Gastrocnemius medialis (tissue), 4 donors: ENCODE measurements at regions not wholly inside any gene's neighbourhood (a gene's known extent, or its start where the extent isn't known, plus 50 kb on each side); places are given as distances from the start of the nearest gene placed in this dataset.

ENCODE experiments used
- ATAC-seq, 2 donors: fragments of 150-250 bp; one replicate each; pipeline ENCODE4 v1.9.1; 2016
- DNase-seq, 2 donors: peaks; one replicate each; pipeline ENCODE4 v3.0.0-alpha.2; 2019
- H3K27ac ChIP-seq, 4 donors: fragments of 200-600 bp; sonication (generic); 1 replicate in 1 of 4; 2 replicates in 3 of 4; pipeline ENCODE4 v1.5.1; 2016 to 2018; ENCODE audit warnings: mild to moderate bottlenecking in 2 of 4, moderate library complexity in 1 of 4
- H3K27me3 ChIP-seq, 3 donors: fragments of 200-600 bp; sonication (generic) in 2 of 3; 1 replicate in 1 of 3; 2 replicates in 2 of 3; pipeline versions ENCODE4 v1.5.1 to v1.6.0; 2016 to 2019; ENCODE audit warnings: mild to moderate bottlenecking in 1 of 3, moderate library complexity in 1 of 3
- H3K36me3 ChIP-seq, 2 donors: fragments of 200-600 bp; sonication (generic) in 1 of 2; one replicate each; pipeline ENCODE4 v1.5.1; 2017 to 2018
- H3K4me1 ChIP-seq, 2 donors: fragments of 200-600 bp; sonication (generic) in 1 of 2; one replicate each; pipeline ENCODE4 v1.5.1; 2016 to 2017; ENCODE audit warnings: mild to moderate bottlenecking in 2 of 2
- H3K4me3 ChIP-seq, 4 donors: fragments of 200-600 bp; sonication (generic) in 3 of 4; 1 replicate in 1 of 4; 2 replicates in 3 of 4; pipeline ENCODE4 v1.5.1; 2016 to 2019; ENCODE audit warnings: mild to moderate bottlenecking in 2 of 4
- H3K9me3 ChIP-seq, 3 donors: fragments of 200-600 bp; sonication (generic) in 2 of 3; 1 replicate in 1 of 3; 2 replicates in 2 of 3; pipeline ENCODE4 v1.5.1; 2016 to 2019
- CTCF ChIP-seq, 5 experiments: fragments of 450-650 bp in 3 of 5; fragments of 200-600 bp in 2 of 5; sonication (generic) in 2 of 5; IDR thresholded peaks in 4 of 5; conservative IDR thresholded peaks in 1 of 5; 1 replicate in 4 of 5; 2 replicates in 1 of 5; pipeline ENCODE4 v1.5.1; 2016 to 2019; ENCODE audit warnings: antibody characterized with exemption in 5 of 5, mild to moderate bottlenecking in 3 of 5, moderate library complexity in 3 of 5
- POLR2A ChIP-seq, 2 donors: fragments of 450-650 bp; IDR thresholded peaks; one replicate each; pipeline ENCODE4 v1.6.1; 2017; ENCODE audit warnings: antibody characterized with exemption in 2 of 2, mild to moderate bottlenecking in 2 of 2, moderate library complexity in 2 of 2
- in situ Hi-C, 4 donors: fragments of 200-750 bp; cut with MboI; loops; one replicate each; pipeline versions ENCODE4 v1.15.0 to v1.8.0; 2017; ENCODE audit warnings: low sequenced_read_pairs in 4 of 4
- intact Hi-C: fragments of 100-400 bp; cut with DNase I; formaldehyde crosslinking; loops from one replicate; pipeline ENCODE4 v1.15.1; 2023; ENCODE audit warnings: low total_unique reads

- in situ Hi-C loops (no loop called here), intact Hi-C loops (no loop called here)
- Histone ChIP-seq H3K4me3 (no peak overlapping the region), H3K4me1 (peaks cover 18 to 29% of the 10 kb centered on the region in 2 donors), H3K27ac (no peak overlapping the region), H3K9me3 (no peaks in the 10 kb centered on the region), H3K36me3 (no peaks in the 10 kb centered on the region), H3K27me3 (no peaks in the 10 kb centered on the region)
- no peak for ATAC-seq
- TF ChIP-seq POLR2A (IDR thresholded peaks at IDR 0.05): no peak
- no peak for TF ChIP-seq CTCF (IDR thresholded peaks at IDR 0.05 in 4 of 5, conservative IDR thresholded peaks at IDR 0.05 in 1 of 5)
- DNase-seq: no peak
These were observed 87.7 kb upstream of the FOXN3 start for GRCh38 chr14:89504602-89505313.

- Histone ChIP-seq H3K9me3 (no peaks in the 10 kb centered on the region), H3K36me3 (no peaks in the 10 kb centered on the region), H3K27me3 (no peaks in the 10 kb centered on the region), H3K27ac (no peak overlapping the region), H3K4me3 (no peak overlapping the region), H3K4me1 (peaks cover 18 to 29% of the 10 kb centered on the region in 2 donors)
- TF ChIP-seq POLR2A (IDR thresholded peaks at IDR 0.05) (no peak), CTCF (IDR thresholded peaks at IDR 0.05 in 4 of 5, conservative IDR thresholded peaks at IDR 0.05 in 1 of 5) (no peak)
- in situ Hi-C loops: no loop called here
- no peak for DNase-seq
- no peak for ATAC-seq
- intact Hi-C loops: no loop called here
These were observed 87.1 kb upstream of the FOXN3 start for GRCh38 chr14:89504091-89504490.

GRCh38 chr14:89503431-89503996, 86.5 kb upstream of the FOXN3 start:
- Histone ChIP-seq H3K36me3 (no peaks in the 10 kb centered on the region), H3K9me3 (no peaks in the 10 kb centered on the region), H3K4me3 (no peak overlapping the region), H3K27me3 (no peaks in the 10 kb centered on the region), H3K4me1 (peaks cover 18 to 29% of the 10 kb centered on the region in 2 donors), H3K27ac (no peak overlapping the region)
- ATAC-seq (no peak), DNase-seq (no peak)
- in situ Hi-C loops (no loop called here), intact Hi-C loops (no loop called here)
- TF ChIP-seq POLR2A (IDR thresholded peaks at IDR 0.05): no peak
- TF ChIP-seq CTCF (IDR thresholded peaks at IDR 0.05 in 4 of 5, conservative IDR thresholded peaks at IDR 0.05 in 1 of 5): no peak

- ATAC-seq (peak in 1 of 2 donors; percentile 33), DNase-seq (no peak)
- Histone ChIP-seq H3K27ac (no peak overlapping the region), H3K4me1 (peaks cover 14 to 28% of the 10 kb centered on the region in 2 donors), H3K36me3 (no peaks in the 10 kb centered on the region), H3K9me3 (no peaks in the 10 kb centered on the region), H3K27me3 (no peaks in the 10 kb centered on the region), H3K4me3 (no peak overlapping the region)
- no peak for TF ChIP-seq POLR2A (IDR thresholded peaks at IDR 0.05)
- TF ChIP-seq CTCF (IDR thresholded peaks at IDR 0.05 in 4 of 5, conservative IDR thresholded peaks at IDR 0.05 in 1 of 5): no peak
- in situ Hi-C loops: no loop called here
- intact Hi-C loops: no loop called here
These were observed 85.9 kb upstream of the FOXN3 start for GRCh38 chr14:89502966-89503365.
